Astrocyte (in vitro differentiated cells and primary cell): ENCODE measurements at regions not wholly inside any gene's neighbourhood (a gene's known extent, or its start where the extent isn't known, plus 50 kb on each side); places are given as distances from the start of the nearest gene placed in this dataset.
A peak's percentile ranks its signal among the peaks of the same experiment; 100 is the strongest.

ENCODE experiments used
- DNase-seq: peaks from one replicate; pipeline ENCODE4 v3.0.0-alpha.2; 2010; ENCODE audit warnings: low read depth
- FAIRE-seq: peaks from 2 replicates; lab custom pipeline; 2011; peaks lifted over from hg19 to GRCh38; lab: Jason Lieb, UNC
- H2AFZ ChIP-seq: 2 replicates; pipeline ENCODE4 v1.6.0; 2012; ENCODE audit warnings: low read depth, low read length, inconsistent platforms
- H3K27ac ChIP-seq: 2 replicates; pipeline ENCODE4 v1.5.1; 2011; ENCODE audit warnings: low read depth, low read length, inconsistent platforms
- H3K27me3 ChIP-seq: 2 replicates; pipeline ENCODE4 v1.6.0; 2011; ENCODE audit warnings: low read length, inconsistent platforms; ENCODE audit not compliant: insufficient read depth
- H3K36me3 ChIP-seq: 2 replicates; pipeline ENCODE4 v1.5.1; 2011; ENCODE audit warnings: low read length, inconsistent platforms; ENCODE audit not compliant: insufficient read depth
- H3K4me1 ChIP-seq: 2 replicates; pipeline ENCODE4 v1.5.1; 2011; ENCODE audit warnings: low read length, inconsistent platforms; ENCODE audit not compliant: insufficient read depth
- H3K4me2 ChIP-seq: 2 replicates; pipeline ENCODE4 v1.6.0; 2012; ENCODE audit warnings: low read length, inconsistent platforms
- H3K4me3 ChIP-seq: 2 replicates; pipeline ENCODE4 v1.5.1; 2011; ENCODE audit warnings: low read depth, mild to moderate bottlenecking, low read length, inconsistent platforms; ENCODE audit not compliant: insufficient read depth
- H3K79me2 ChIP-seq: 2 replicates; pipeline ENCODE4 v1.6.0; 2012; ENCODE audit warnings: mild to moderate bottlenecking, low read length, inconsistent platforms; ENCODE audit not compliant: insufficient read depth
- H3K9ac ChIP-seq: 2 replicates; pipeline ENCODE4 v1.6.0; 2012; ENCODE audit warnings: mild to moderate bottlenecking, low read length, inconsistent platforms
- H3K9me3 ChIP-seq: 2 replicates; pipeline ENCODE4 v1.5.1; 2012; ENCODE audit warnings: low read depth, mild to moderate bottlenecking, low read length, inconsistent platforms; ENCODE audit not compliant: insufficient read depth
- H4K20me1 ChIP-seq: 2 replicates; pipeline ENCODE4 v1.6.0; 2012; ENCODE audit warnings: low read length, inconsistent platforms; ENCODE audit not compliant: insufficient read depth
- H3K27ac Mint-ChIP-seq: one replicate; pipeline ENCODE4 v1.8.0; 2021; ENCODE audit warnings: mild to moderate bottlenecking, mixed read lengths; ENCODE audit not compliant: unreplicated experiment
- H3K27me3 Mint-ChIP-seq: one replicate; pipeline ENCODE4 v1.8.0; 2021; ENCODE audit warnings: low read depth, mixed read lengths; ENCODE audit not compliant: unreplicated experiment
- H3K36me3 Mint-ChIP-seq: one replicate; pipeline ENCODE4 v1.8.0; 2021; ENCODE audit warnings: low read depth, mixed read lengths; ENCODE audit not compliant: unreplicated experiment
- H3K4me1 Mint-ChIP-seq: one replicate; pipeline ENCODE4 v1.8.0; 2021; ENCODE audit warnings: low read depth, mixed read lengths; ENCODE audit not compliant: unreplicated experiment
- H3K4me3 Mint-ChIP-seq: one replicate; pipeline ENCODE4 v1.8.0; 2021; ENCODE audit warnings: mild to moderate bottlenecking, moderate library complexity, mixed read lengths; ENCODE audit not compliant: unreplicated experiment
- H3K9me3 Mint-ChIP-seq: one replicate; pipeline ENCODE4 v1.8.0; 2021; ENCODE audit warnings: mild to moderate bottlenecking, mixed read lengths; ENCODE audit not compliant: unreplicated experiment
- EZH2 ChIP-seq: IDR thresholded peaks from 2 replicates; pipeline ENCODE4 v1.6.1; 2012; ENCODE audit warnings: mild to moderate bottlenecking, low read length, inconsistent platforms; ENCODE audit not compliant: insufficient read depth
- TF ChIP-seq, protein P1 (sequence below): IDR thresholded peaks from 2 replicates; pipeline ENCODE4 v1.5.1; 2011; ENCODE audit warnings: low read depth, mild to moderate bottlenecking, inconsistent platforms, low read length, moderate library complexity; ENCODE audit not compliant: insufficient read depth

- H3K27me3 ChIP-seq: no peaks in the 10 kb centered on the region
- Mint-ChIP-seq H3K36me3 (no peaks in the 10 kb centered on the region), H3K27ac (no peak overlapping the region), H3K4me3 (no peak overlapping the region), H3K4me1 (no peaks in the 10 kb centered on the region), H3K9me3 (peaks cover 2% of the 10 kb centered on the region), H3K27me3 (peaks cover 5% of the 10 kb centered on the region)
- no peaks in the 10 kb centered on the region for H3K36me3 ChIP-seq
- no peak for FAIRE-seq
- no peaks in the 10 kb centered on the region for H3K79me2 ChIP-seq
- DNase-seq: no peak
- no peak for TF ChIP-seq EZH2
- TF ChIP-seq, protein P1, sequence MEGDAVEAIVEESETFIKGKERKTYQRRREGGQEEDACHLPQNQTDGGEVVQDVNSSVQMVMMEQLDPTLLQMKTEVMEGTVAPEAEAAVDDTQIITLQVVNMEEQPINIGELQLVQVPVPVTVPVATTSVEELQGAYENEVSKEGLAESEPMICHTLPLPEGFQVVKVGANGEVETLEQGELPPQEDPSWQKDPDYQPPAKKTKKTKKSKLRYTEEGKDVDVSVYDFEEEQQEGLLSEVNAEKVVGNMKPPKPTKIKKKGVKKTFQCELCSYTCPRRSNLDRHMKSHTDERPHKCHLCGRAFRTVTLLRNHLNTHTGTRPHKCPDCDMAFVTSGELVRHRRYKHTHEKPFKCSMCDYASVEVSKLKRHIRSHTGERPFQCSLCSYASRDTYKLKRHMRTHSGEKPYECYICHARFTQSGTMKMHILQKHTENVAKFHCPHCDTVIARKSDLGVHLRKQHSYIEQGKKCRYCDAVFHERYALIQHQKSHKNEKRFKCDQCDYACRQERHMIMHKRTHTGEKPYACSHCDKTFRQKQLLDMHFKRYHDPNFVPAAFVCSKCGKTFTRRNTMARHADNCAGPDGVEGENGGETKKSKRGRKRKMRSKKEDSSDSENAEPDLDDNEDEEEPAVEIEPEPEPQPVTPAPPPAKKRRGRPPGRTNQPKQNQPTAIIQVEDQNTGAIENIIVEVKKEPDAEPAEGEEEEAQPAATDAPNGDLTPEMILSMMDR: no peak
- no peaks in the 10 kb centered on the region for H3K4me1 ChIP-seq
- no peak overlapping the region for H2AFZ ChIP-seq
- H3K4me3 ChIP-seq: no peak overlapping the region
- no peak overlapping the region for H3K4me2 ChIP-seq
- no peaks in the 10 kb centered on the region for H3K9me3 ChIP-seq
- H3K27ac ChIP-seq: no peak overlapping the region
- H3K9ac ChIP-seq: no peak overlapping the region
- H4K20me1 ChIP-seq: no peaks in the 10 kb centered on the region
These were observed 139.5 kb downstream of the LRRC30 start for GRCh38 chr18:7370375-7370774.

DNA sequence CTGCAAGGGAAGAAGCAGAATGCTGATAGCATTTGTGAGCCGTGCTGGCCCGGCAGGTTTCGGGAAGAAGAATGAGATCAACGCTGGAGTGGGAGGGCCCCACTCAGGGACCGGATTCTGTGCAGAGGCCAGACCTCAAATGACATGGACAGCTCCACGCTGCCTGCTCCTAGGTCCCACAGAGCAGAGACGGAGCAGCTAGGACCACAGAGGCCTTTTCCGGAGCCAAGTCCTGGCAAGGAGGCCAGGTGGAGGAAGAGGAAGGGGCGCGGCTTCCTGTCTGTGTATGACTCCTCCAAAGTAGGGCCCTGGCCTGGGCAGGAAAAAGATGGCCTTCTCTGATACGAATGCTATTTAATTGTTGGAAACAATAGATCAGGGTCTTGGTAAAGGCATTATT is 139.9 kb downstream of the LRRC30 start:
- H3K36me3 Mint-ChIP-seq: no peaks in the 10 kb centered on the region
- no peak overlapping the region for H3K4me3 ChIP-seq
- H3K4me1 ChIP-seq: no peaks in the 10 kb centered on the region
- H4K20me1 ChIP-seq: no peaks in the 10 kb centered on the region
- H3K9ac ChIP-seq: no peak overlapping the region
- H3K4me3 Mint-ChIP-seq: no peak overlapping the region
- H3K79me2 ChIP-seq: no peaks in the 10 kb centered on the region
- H2AFZ ChIP-seq: peak overlapping the region; percentile 18
- H3K9me3 ChIP-seq: no peaks in the 10 kb centered on the region
- H3K4me1 Mint-ChIP-seq: no peaks in the 10 kb centered on the region
- H3K27me3 ChIP-seq: no peaks in the 10 kb centered on the region
- FAIRE-seq (no peak), DNase-seq (no peak)
- no peak overlapping the region for H3K27ac Mint-ChIP-seq
- H3K9me3 Mint-ChIP-seq: peaks cover 4% of the 10 kb centered on the region
- no peak overlapping the region for H3K4me2 ChIP-seq
- H3K36me3 ChIP-seq: no peaks in the 10 kb centered on the region
- peaks cover 5% of the 10 kb centered on the region for H3K27me3 Mint-ChIP-seq
- TF ChIP-seq EZH2: no peak
- TF ChIP-seq, protein P1: no peak
- no peak overlapping the region for H3K27ac ChIP-seq

DNA sequence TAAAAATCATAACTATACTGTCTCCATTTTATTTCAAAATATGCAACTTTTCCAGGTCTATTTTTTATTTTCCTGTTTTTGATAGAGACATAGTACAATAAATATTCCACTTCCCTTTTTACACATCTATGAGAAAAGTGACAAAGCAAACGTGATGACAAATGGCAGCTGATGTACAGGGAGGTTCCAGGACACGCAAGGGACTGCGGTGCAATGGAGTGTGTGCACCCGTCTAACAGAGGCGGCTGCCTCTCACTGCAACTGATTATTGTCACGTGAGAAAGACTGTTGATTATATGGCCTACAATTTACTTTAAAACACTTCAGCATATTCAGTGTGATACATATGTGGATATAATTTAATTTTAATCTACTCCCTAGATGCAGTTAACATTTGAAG is 142.6 kb downstream of the LRRC30 start:
- Histone ChIP-seq H3K27ac (no peak overlapping the region), H4K20me1 (no peaks in the 10 kb centered on the region), H3K9ac (no peak overlapping the region), H3K4me2 (no peak overlapping the region), H3K79me2 (no peaks in the 10 kb centered on the region), H3K9me3 (no peaks in the 10 kb centered on the region), H2AFZ (no peak overlapping the region), H3K4me1 (no peaks in the 10 kb centered on the region), H3K36me3 (no peaks in the 10 kb centered on the region), H3K27me3 (no peaks in the 10 kb centered on the region), H3K4me3 (no peak overlapping the region)
- H3K4me1 Mint-ChIP-seq: no peaks in the 10 kb centered on the region
- TF ChIP-seq, protein P1: no peak
- TF ChIP-seq EZH2: no peak
- no peaks in the 10 kb centered on the region for H3K36me3 Mint-ChIP-seq
- DNase-seq (no peak), FAIRE-seq (no peak)
- H3K27me3 Mint-ChIP-seq: peaks cover 5% of the 10 kb centered on the region
- no peak overlapping the region for H3K4me3 Mint-ChIP-seq
- H3K9me3 Mint-ChIP-seq: peaks cover 4% of the 10 kb centered on the region
- no peak overlapping the region for H3K27ac Mint-ChIP-seq
